DND-41 (cell line): ENCODE measurements at regions not wholly inside any gene's neighbourhood (a gene's known extent, or its start where the extent isn't known, plus 50 kb on each side); places are given as distances from the start of the nearest gene placed in this dataset.

ENCODE experiments used
- CTCF ChIP-seq: IDR thresholded peaks from 2 replicates; pipeline ENCODE4 v1.5.1; 2012; ENCODE audit warnings: borderline replicate concordance, low read length, moderate library complexity, mild to moderate bottlenecking; ENCODE audit not compliant: poor library complexity, severe bottlenecking; ENCODE audit errors: extremely low read depth
- EZH2 ChIP-seq: IDR thresholded peaks from 3 replicates; pipeline ENCODE4 v1.6.1; 2012; ENCODE audit warnings: borderline replicate concordance, low read depth, mild to moderate bottlenecking, moderate library complexity, low read length, inconsistent platforms; ENCODE audit not compliant: severe bottlenecking

- no peak for TF ChIP-seq CTCF
- no peak for TF ChIP-seq EZH2
Measured at GRCh38 chr3:110457508-110457907, 614.1 kb upstream of the NECTIN3 start.
